HCT116 (cell line): ENCODE measurements at regions not wholly inside any gene's neighbourhood (a gene's known extent, or its start where the extent isn't known, plus 50 kb on each side); places are given as distances from the start of the nearest gene placed in this dataset.

Experiments used
- CEBPB ChIP-seq: IDR thresholded peaks from 2 replicates; pipeline ENCODE4 v1.6.1; 2012; ENCODE audit warnings: low read depth
- CTCF ChIP-seq, 3 experiments: fragments of 200-600 bp in 1 of 3; sonication (generic) in 1 of 3; IDR thresholded peaks in 2 of 3; conservative IDR thresholded peaks in 1 of 3; 2 replicates each; pipeline ENCODE4 v1.5.1; 2012 to 2017; ENCODE audit warnings: low read depth in 2 of 3, low read length in 2 of 3, antibody characterized with exemption in 1 of 3, borderline replicate concordance in 1 of 3, control low read depth in 1 of 3, mild to moderate bottlenecking in 1 of 3, mixed read lengths in 1 of 3, mixed run types in 1 of 3, moderate library complexity in 1 of 3; ENCODE audit not compliant: insufficient read depth in 1 of 3
- EZH2phosphoT487 ChIP-seq: fragments of 200-600 bp; IDR thresholded peaks from 2 replicates; pipeline ENCODE4 v1.6.1; 2018; ENCODE audit warnings: antibody characterized with exemption, borderline replicate concordance
- POLR2AphosphoS5 ChIP-seq: IDR thresholded peaks from 2 replicates; pipeline ENCODE4 v1.6.1; 2011; ENCODE audit warnings: mild to moderate bottlenecking, low read depth, low read length, moderate library complexity
- SIN3A ChIP-seq: IDR thresholded peaks from 2 replicates; pipeline ENCODE4 v1.6.1; 2012; ENCODE audit warnings: low read depth
- TCF7L2 ChIP-seq: IDR thresholded peaks from 2 replicates; pipeline ENCODE4 v1.7.0; 2011; ENCODE audit warnings: borderline replicate concordance, inconsistent platforms; ENCODE audit not compliant: insufficient read depth, insufficient read length; ENCODE audit errors: extremely low read depth
- ZFX ChIP-seq: fragments of 450-650 bp; IDR thresholded peaks from 2 replicates; pipeline ENCODE4 v1.6.1; 2017

GRCh38 chr5:58156361-58156760, 303.5 kb downstream of the PLK2 start:
- TF ChIP-seq CTCF (IDR thresholded peaks at IDR 0.05 in 2 of 3, conservative IDR thresholded peaks at IDR 0.05 in 1 of 3; ENCODE audit: borderline replicate concordance in 1 of 3, insufficient read depth in 1 of 3, low read depth in 2 of 3, low read length in 2 of 3) (no peak), SIN3A (no peak), TCF7L2 (no peak), EZH2phosphoT487 (no peak), POLR2AphosphoS5 (no peak), ZFX (no peak), CEBPB (no peak)
